Psoas muscle (tissue), 7 donors: ENCODE measurements at regions not wholly inside any gene's neighbourhood (a gene's known extent, or its start where the extent isn't known, plus 50 kb on each side); places are given as distances from the start of the nearest gene placed in this dataset.

Experiments used
- ATAC-seq, 4 donors: fragments of 200-7000 bp; cut with Tn5 transposase; one replicate each; pipeline ENCODE4 v1.9.1; 2020; ENCODE audit warnings: moderate library complexity in 3 of 4, mild to moderate bottlenecking in 2 of 4
- DNase-seq, 2 donors: peaks; one replicate each; pipeline ENCODE4 v3.0.0-alpha.2; 2020
- H3K27ac ChIP-seq: fragments of 200-600 bp; one replicate; pipeline ENCODE4 v1.8.0; 2022
- H3K27me3 ChIP-seq, 3 donors: fragments of 200-600 bp in 1 of 3; one replicate each; pipeline versions ENCODE4 v1.6.1 to v1.8.0; 2013 to 2022; ENCODE audit warnings: low read length in 2 of 3, mild to moderate bottlenecking in 2 of 3, moderate library complexity in 1 of 3; ENCODE audit not compliant: insufficient read depth in 3 of 3
- H3K36me3 ChIP-seq, 2 donors: fragments of 200-600 bp in 1 of 2; one replicate each; pipeline versions ENCODE4 v1.6.1 to v1.8.0; 2013 to 2022; ENCODE audit warnings: low read depth in 1 of 2, mild to moderate bottlenecking in 1 of 2, moderate library complexity in 1 of 2; ENCODE audit not compliant: insufficient read depth in 1 of 2
- H3K4me1 ChIP-seq: fragments of 200-600 bp; one replicate; pipeline ENCODE4 v1.8.0; 2022
- H3K4me3 ChIP-seq: fragments of 200-600 bp; one replicate; pipeline ENCODE4 v1.8.0; 2022; ENCODE audit warnings: mild to moderate bottlenecking
- H3K9me3 ChIP-seq: fragments of 200-600 bp; one replicate; pipeline ENCODE4 v1.8.0; 2022
- CTCF ChIP-seq: fragments of 200-600 bp; IDR thresholded peaks from one replicate; pipeline ENCODE4 v1.8.0; 2022; ENCODE audit warnings: antibody characterized with exemption
- WGBS, 3 donors: extraction: QIAGEN DNeasy Blood & Tissue Kit; methylation state at CpG; one replicate each; pipeline versions ENCODE4 v1.1.6 to v1.1.7; 2013; 5-methylcytosine and 5-hydroxymethylcytosine counted together
- intact Hi-C, 2 donors: fragments of 100-400 bp; cut with DNase I; formaldehyde crosslinking; loops; one replicate each; pipeline versions ENCODE4 v1.11.0 to v1.14.2; 2022
- donor health status: healthy with polysubstance abuse.
- donor health status: DM: no; HTN: no; CAD: no; lungs with moderate emphysema.
- donor health status: Bipolar disorder and iron deficiency.
- donor health status: healthy.
- donor health status: DM: yes; HTN: yes; CAD: no.
- donor health status: DM: no; HTN: no; CAD: no.
- donor health status: DM: yes; HTN: yes; CAD: no.

- H3K27ac ChIP-seq = no peak overlapping the region
- 26 to 42% (median 28%) methylated on average over 15 of the region's 15 CpGs for WGBS, 3 donors
- no peaks in the 10 kb centered on the region for H3K27me3 ChIP-seq
- intact Hi-C loops = no loop called here
- no peaks in the 10 kb centered on the region for H3K9me3 ChIP-seq
- H3K4me1 ChIP-seq = peaks cover 6% of the 10 kb centered on the region
- no peak for TF ChIP-seq CTCF
- H3K4me3 ChIP-seq = no peak overlapping the region
- ATAC-seq (peak; percentile 39 to 73 (median 56)), DNase-seq (peak; percentile 71 to 74)
- no peaks in the 10 kb centered on the region for H3K36me3 ChIP-seq
Observed at GRCh38 chr4:140296335-140297220, 76.9 kb upstream of the SCOC start.

- intact Hi-C loops = no loop called here
- Histone ChIP-seq H3K9me3 (no peaks in the 10 kb centered on the region), H3K27me3 (no peaks in the 10 kb centered on the region), H3K36me3 (no peaks in the 10 kb centered on the region), H3K4me1 (peaks cover 6% of the 10 kb centered on the region), H3K27ac (no peak overlapping the region), H3K4me3 (no peak overlapping the region)
- no peak for TF ChIP-seq CTCF
- ATAC-seq = no peak
- no peak for DNase-seq
- WGBS, 3 donors = 89 to 95% (median 92%) methylated on average over 2 of the region's 2 CpGs
Observed at GRCh38 chr4:140293979-140294378, 79.5 kb upstream of the SCOC start.

- 93 to 97% (median 94%) methylated on average over 4 of the region's 4 CpGs for WGBS, 3 donors
- no peak overlapping the region for H3K4me3 ChIP-seq
- ATAC-seq = no peak
- H3K9me3 ChIP-seq = no peaks in the 10 kb centered on the region
- no peak for TF ChIP-seq CTCF
- no peaks in the 10 kb centered on the region for H3K27me3 ChIP-seq
- DNase-seq = no peak
- intact Hi-C loops = no loop called here
- no peaks in the 10 kb centered on the region for H3K36me3 ChIP-seq
- no peak overlapping the region for H3K27ac ChIP-seq
- H3K4me1 ChIP-seq = peaks cover 5% of the 10 kb centered on the region
Observed at GRCh38 chr4:140291259-140291658, 82.2 kb upstream of the SCOC start.

- H3K4me1 ChIP-seq = no peaks in the 10 kb centered on the region
- no peak overlapping the region for H3K27ac ChIP-seq
- DNase-seq (no peak), ATAC-seq (no peak)
- intact Hi-C loops = no loop called here
- no peak overlapping the region for H3K4me3 ChIP-seq
- no peaks in the 10 kb centered on the region for H3K36me3 ChIP-seq
- no peaks in the 10 kb centered on the region for H3K9me3 ChIP-seq
- no peaks in the 10 kb centered on the region for H3K27me3 ChIP-seq
- WGBS, 3 donors = 67 to 83% (median 69%) methylated on average over 2 of the region's 2 CpGs
- no peak for TF ChIP-seq CTCF
Observed at GRCh38 chr4:140289486-140289885, 84.0 kb upstream of the SCOC start.

DNA sequence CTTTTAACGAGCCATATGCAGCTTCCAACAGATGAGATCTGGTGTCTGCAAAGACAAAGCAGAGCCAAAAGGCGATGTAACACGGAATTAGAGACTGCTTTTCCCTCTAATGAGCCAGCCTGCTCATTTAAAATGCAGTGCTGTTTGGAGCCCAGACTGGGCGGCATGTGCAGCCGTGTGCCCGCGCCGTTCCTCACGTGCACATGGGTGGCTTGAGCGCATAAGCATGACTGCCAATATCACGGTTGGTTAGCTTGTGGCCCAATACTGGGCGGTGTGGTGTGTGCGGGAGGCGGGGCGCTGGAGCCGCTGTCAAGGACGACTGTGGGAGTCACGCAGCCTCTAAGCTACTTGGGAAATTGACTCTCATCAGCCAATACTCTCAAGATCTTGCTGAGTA is 87.0 kb upstream of the SCOC start:
- 48 to 57% (median 55%) methylated on average over 18 of the region's 18 CpGs for WGBS, 3 donors

More for the DNA sequence above, 87.0 kb upstream of the SCOC start:
- no peak for TF ChIP-seq CTCF
- ATAC-seq (peak; percentile 39 to 85 (median 80)), DNase-seq (peak in 1 of 2 donors; percentile 36)
- peak overlapping the region; percentile 29 for H3K4me3 ChIP-seq
- H3K27me3 ChIP-seq = no peaks in the 10 kb centered on the region
- no peaks in the 10 kb centered on the region for H3K9me3 ChIP-seq
- no peak overlapping the region for H3K27ac ChIP-seq
- no peaks in the 10 kb centered on the region for H3K36me3 ChIP-seq
- H3K4me1 ChIP-seq = no peaks in the 10 kb centered on the region
- intact Hi-C loops = no loop called here
